ENCODE measurements at regions not wholly inside any gene's neighbourhood (a gene's known extent, or its start where the extent isn't known, plus 50 kb on each side); places are given as distances from the start of the nearest gene placed in this dataset.

DNA sequence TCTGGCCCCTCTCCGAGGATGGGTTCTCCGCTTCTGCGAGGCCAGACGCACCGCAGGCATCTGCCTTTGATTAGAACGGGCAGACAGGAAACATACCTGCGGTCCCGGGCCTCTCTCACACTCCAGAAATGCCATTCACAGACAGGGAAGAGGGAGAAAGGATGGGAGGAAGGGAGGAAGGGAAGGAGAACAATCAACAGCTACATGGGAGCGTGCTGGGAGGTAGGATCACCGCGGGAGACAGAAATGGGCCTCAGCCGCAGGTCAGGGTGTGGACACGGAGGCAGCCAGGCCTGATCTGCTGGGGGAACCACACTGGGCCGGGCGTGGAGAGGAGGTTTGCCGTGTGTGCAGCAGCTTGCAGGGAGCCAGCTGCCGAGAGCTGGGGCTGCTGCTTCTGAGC is 90.7 kb upstream of the RGMA start:
- intact Hi-C loops (cut with micrococcal nuclease; ENCODE audit: unreplicated experiment) = no loop called here
- Histone ChIP-seq H3K27ac (ENCODE audit: control insufficient read depth, insufficient read depth) (no peak overlapping the region), H3K36me3 (ENCODE audit: control insufficient read depth in 2 of 2, insufficient read depth in 2 of 2, low read length in 1 of 2) (no peaks in the 10 kb centered on the region), H3K9ac (ENCODE audit: control insufficient read depth, insufficient read depth, low read length) (no peak overlapping the region), H3K27me3 (replicated peaks in 1 of 2; ENCODE audit: control insufficient read depth in 2 of 2, insufficient read depth in 2 of 2, low read length in 1 of 2) (no peaks in the 10 kb centered on the region; a peak in 1 of 4 replicates), H2AFZ (ENCODE audit: control insufficient read depth, low read depth, low read length) (no peak overlapping the region), H4K20me1 (ENCODE audit: control insufficient read depth, insufficient read depth) (no peaks in the 10 kb centered on the region), H3K9me3 (replicated peaks; ENCODE audit: control insufficient read depth, insufficient read depth, low read length) (no peaks in the 10 kb centered on the region; the same call in 2 of the 3 replicates), H3K79me2 (ENCODE audit: control insufficient read depth, insufficient read depth, low read length) (no peaks in the 10 kb centered on the region), H3K4me3 (no peak overlapping the region), H3K4me2 (ENCODE audit: control insufficient read depth, insufficient read depth) (no peak overlapping the region), H3K4me1 (ENCODE audit: control insufficient read depth, insufficient read depth, low read length) (no peaks in the 10 kb centered on the region; the same call in 1 of the 2 replicates)
- SMC1A ChIA-PET (ENCODE audit: uncharacterized antibody, unreplicated experiment) = no interaction called here
- RAD21 ChIA-PET (ENCODE audit: unreplicated experiment) = no interaction called here
- POLR2A ChIA-PET = no interaction called here
- in situ Hi-C loops (cut with MboI) = no loop called here
- 60% methylated on average over 17 of the region's 17 CpGs for WGBS (ENCODE audit: insufficient coverage, insufficient replicate concordance, low lambda C conversion rate, missing lambda C conversion rate)
- FAIRE-seq = no peak
- no TSS peak for BruUV-seq (replicated peaks)
- ATAC-seq = no peak
- no peak for DNase-seq (ENCODE audit: low read depth, low spot score)
- CTCF ChIA-PET = interaction anchor here (2.3 kb wide), 1 partner anchor 92 kb away, joined by 6 read pairs; the partner anchor contains the start of gene RGMA
- TF ChIP-seq EZH2 (IDR thresholded peaks at IDR 0.05; ENCODE audit: borderline replicate concordance, control insufficient read depth, low read depth, low read length) = no peak
- TF ChIP-seq, protein P1, sequence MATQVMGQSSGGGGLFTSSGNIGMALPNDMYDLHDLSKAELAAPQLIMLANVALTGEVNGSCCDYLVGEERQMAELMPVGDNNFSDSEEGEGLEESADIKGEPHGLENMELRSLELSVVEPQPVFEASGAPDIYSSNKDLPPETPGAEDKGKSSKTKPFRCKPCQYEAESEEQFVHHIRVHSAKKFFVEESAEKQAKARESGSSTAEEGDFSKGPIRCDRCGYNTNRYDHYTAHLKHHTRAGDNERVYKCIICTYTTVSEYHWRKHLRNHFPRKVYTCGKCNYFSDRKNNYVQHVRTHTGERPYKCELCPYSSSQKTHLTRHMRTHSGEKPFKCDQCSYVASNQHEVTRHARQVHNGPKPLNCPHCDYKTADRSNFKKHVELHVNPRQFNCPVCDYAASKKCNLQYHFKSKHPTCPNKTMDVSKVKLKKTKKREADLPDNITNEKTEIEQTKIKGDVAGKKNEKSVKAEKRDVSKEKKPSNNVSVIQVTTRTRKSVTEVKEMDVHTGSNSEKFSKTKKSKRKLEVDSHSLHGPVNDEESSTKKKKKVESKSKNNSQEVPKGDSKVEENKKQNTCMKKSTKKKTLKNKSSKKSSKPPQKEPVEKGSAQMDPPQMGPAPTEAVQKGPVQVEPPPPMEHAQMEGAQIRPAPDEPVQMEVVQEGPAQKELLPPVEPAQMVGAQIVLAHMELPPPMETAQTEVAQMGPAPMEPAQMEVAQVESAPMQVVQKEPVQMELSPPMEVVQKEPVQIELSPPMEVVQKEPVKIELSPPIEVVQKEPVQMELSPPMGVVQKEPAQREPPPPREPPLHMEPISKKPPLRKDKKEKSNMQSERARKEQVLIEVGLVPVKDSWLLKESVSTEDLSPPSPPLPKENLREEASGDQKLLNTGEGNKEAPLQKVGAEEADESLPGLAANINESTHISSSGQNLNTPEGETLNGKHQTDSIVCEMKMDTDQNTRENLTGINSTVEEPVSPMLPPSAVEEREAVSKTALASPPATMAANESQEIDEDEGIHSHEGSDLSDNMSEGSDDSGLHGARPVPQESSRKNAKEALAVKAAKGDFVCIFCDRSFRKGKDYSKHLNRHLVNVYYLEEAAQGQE (IDR thresholded peaks at IDR 0.05; ENCODE audit: low read depth, low read length) = no peak
- TF ChIP-seq, protein P2, sequence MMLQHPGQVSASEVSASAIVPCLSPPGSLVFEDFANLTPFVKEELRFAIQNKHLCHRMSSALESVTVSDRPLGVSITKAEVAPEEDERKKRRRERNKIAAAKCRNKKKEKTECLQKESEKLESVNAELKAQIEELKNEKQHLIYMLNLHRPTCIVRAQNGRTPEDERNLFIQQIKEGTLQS (IDR thresholded peaks at IDR 0.05; ENCODE audit: borderline replicate concordance, extremely low read depth, low read depth, low read length) = no peak
- TF ChIP-seq RUNX3 (IDR thresholded peaks at IDR 0.05; ENCODE audit: low read length) = no peak
- TF ChIP-seq, protein P3, sequence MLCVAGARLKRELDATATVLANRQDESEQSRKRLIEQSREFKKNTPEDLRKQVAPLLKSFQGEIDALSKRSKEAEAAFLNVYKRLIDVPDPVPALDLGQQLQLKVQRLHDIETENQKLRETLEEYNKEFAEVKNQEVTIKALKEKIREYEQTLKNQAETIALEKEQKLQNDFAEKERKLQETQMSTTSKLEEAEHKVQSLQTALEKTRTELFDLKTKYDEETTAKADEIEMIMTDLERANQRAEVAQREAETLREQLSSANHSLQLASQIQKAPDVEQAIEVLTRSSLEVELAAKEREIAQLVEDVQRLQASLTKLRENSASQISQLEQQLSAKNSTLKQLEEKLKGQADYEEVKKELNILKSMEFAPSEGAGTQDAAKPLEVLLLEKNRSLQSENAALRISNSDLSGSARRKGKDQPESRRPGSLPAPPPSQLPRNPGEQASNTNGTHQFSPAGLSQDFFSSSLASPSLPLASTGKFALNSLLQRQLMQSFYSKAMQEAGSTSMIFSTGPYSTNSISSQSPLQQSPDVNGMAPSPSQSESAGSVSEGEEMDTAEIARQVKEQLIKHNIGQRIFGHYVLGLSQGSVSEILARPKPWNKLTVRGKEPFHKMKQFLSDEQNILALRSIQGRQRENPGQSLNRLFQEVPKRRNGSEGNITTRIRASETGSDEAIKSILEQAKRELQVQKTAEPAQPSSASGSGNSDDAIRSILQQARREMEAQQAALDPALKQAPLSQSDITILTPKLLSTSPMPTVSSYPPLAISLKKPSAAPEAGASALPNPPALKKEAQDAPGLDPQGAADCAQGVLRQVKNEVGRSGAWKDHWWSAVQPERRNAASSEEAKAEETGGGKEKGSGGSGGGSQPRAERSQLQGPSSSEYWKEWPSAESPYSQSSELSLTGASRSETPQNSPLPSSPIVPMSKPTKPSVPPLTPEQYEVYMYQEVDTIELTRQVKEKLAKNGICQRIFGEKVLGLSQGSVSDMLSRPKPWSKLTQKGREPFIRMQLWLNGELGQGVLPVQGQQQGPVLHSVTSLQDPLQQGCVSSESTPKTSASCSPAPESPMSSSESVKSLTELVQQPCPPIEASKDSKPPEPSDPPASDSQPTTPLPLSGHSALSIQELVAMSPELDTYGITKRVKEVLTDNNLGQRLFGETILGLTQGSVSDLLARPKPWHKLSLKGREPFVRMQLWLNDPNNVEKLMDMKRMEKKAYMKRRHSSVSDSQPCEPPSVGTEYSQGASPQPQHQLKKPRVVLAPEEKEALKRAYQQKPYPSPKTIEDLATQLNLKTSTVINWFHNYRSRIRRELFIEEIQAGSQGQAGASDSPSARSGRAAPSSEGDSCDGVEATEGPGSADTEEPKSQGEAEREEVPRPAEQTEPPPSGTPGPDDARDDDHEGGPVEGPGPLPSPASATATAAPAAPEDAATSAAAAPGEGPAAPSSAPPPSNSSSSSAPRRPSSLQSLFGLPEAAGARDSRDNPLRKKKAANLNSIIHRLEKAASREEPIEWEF (IDR thresholded peaks at IDR 0.05; ENCODE audit: insufficient replicate concordance, low read depth, low read length) = no peak
- no peak for TF ChIP-seq IKZF2 (IDR thresholded peaks at IDR 0.05)
- TF ChIP-seq IRF4 (IDR thresholded peaks at IDR 0.05; ENCODE audit: low read depth, low read length) = no peak
- TF ChIP-seq BHLHE40 (IDR thresholded peaks at IDR 0.05; ENCODE audit: borderline replicate concordance in 1 of 2, low read depth in 2 of 2, low read length in 1 of 2) = no peak
- no peak for TF ChIP-seq HDAC6 (IDR thresholded peaks at IDR 0.05; ENCODE audit: unreplicated experiment)
- TF ChIP-seq ESRRA (IDR thresholded peaks at IDR 0.05; ENCODE audit: low read length) = no peak
- TF ChIP-seq, protein P4, sequence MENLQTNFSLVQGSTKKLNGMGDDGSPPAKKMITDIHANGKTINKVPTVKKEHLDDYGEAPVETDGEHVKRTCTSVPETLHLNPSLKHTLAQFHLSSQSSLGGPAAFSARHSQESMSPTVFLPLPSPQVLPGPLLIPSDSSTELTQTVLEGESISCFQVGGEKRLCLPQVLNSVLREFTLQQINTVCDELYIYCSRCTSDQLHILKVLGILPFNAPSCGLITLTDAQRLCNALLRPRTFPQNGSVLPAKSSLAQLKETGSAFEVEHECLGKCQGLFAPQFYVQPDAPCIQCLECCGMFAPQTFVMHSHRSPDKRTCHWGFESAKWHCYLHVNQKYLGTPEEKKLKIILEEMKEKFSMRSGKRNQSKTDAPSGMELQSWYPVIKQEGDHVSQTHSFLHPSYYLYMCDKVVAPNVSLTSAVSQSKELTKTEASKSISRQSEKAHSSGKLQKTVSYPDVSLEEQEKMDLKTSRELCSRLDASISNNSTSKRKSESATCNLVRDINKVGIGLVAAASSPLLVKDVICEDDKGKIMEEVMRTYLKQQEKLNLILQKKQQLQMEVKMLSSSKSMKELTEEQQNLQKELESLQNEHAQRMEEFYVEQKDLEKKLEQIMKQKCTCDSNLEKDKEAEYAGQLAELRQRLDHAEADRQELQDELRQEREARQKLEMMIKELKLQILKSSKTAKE (IDR thresholded peaks at IDR 0.05; ENCODE audit: low read depth, poor library complexity, severe bottlenecking) = no peak
- TF ChIP-seq CBX3 (IDR thresholded peaks at IDR 0.05; ENCODE audit: borderline replicate concordance, low read depth) = no peak
- no peak for TF ChIP-seq SPI1 (IDR thresholded peaks at IDR 0.05; ENCODE audit: borderline replicate concordance, insufficient read depth, low read depth, low read length)

All from GM12878 (cell line).